Adrenal gland (tissue), 5 donors: ENCODE measurements at regions not wholly inside any gene's neighbourhood (a gene's known extent, or its start where the extent isn't known, plus 50 kb on each side); places are given as distances from the start of the nearest gene placed in this dataset.

Source experiments
- CTCF ChIP-seq, 6 experiments: fragments of 450-650 bp in 4 of 6; fragments of 200-600 bp in 2 of 6; sonication (generic) in 1 of 6; IDR thresholded peaks; 1 replicate in 5 of 6; 2 replicates in 1 of 6; pipeline versions ENCODE4 v1.5.1 to v1.8.0; 2016 to 2021; ENCODE audit warnings: antibody characterized with exemption in 6 of 6, mild to moderate bottlenecking in 2 of 6, moderate library complexity in 1 of 6
- POLR2A ChIP-seq, 2 donors: fragments of 450-650 bp; IDR thresholded peaks; one replicate each; pipeline ENCODE4 v1.6.1; 2017; ENCODE audit warnings: antibody characterized with exemption in 2 of 2, mild to moderate bottlenecking in 2 of 2, moderate library complexity in 1 of 2
- donor health status: DM: no; HTN: no; CAD: no.

- TF ChIP-seq CTCF (IDR thresholded peaks at IDR 0.05) (no peak), POLR2A (IDR thresholded peaks at IDR 0.05) (no peak)
Measured at GRCh38 chr2:59047373-59047995, 806.4 kb upstream of the FANCL start.
